ENCODE measurements at regions not wholly inside any gene's neighbourhood (a gene's known extent, or its start where the extent isn't known, plus 50 kb on each side); places are given as distances from the start of the nearest gene placed in this dataset.

- Mint-ChIP-seq H3K4me1 (ENCODE audit: low read depth) (peaks cover 18% of the 10 kb centered on the region), H3K27ac (no peak overlapping the region), H3K9me3 (no peaks in the 10 kb centered on the region), H3K4me3 (no peak overlapping the region), H3K27me3 (ENCODE audit: insufficient read depth) (peaks cover 1% of the 10 kb centered on the region), H3K36me3 (ENCODE audit: low read depth) (no peaks in the 10 kb centered on the region)
- DNase-seq: no peak
- no peak for TF ChIP-seq CTCF (IDR thresholded peaks at IDR 0.05)
Measured at GRCh38 chr16:65843941-65844340, 522.5 kb upstream of the CDH5 start.

DNA sequence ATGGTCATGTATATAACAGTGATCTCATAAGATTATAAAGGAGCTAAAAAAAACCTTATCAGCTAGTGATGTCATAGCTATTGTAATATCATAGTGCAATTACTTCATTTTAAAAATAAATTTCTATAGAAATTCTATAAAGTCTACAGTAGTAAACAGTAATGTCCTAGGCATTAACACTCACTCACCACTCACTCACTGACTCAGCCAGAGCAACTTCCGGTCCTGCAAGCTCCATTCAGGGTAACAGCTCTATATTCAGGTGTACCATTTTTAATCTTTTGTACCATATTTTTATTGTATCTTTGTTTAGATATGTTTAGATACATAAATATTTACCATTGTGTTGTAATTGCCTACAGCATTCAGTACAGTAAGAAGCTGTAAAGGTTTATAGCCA lies 524.4 kb upstream of the CDH5 start:
- no peak for TF ChIP-seq CTCF (IDR thresholded peaks at IDR 0.05)
- no peaks in the 10 kb centered on the region for H3K36me3 Mint-ChIP-seq (ENCODE audit: low read depth)
- H3K4me3 Mint-ChIP-seq: no peak overlapping the region
- peaks cover 18% of the 10 kb centered on the region for H3K4me1 Mint-ChIP-seq (ENCODE audit: low read depth)
- H3K27me3 Mint-ChIP-seq (ENCODE audit: insufficient read depth): 0 out of 2 replicates have a peak, but pooled peaks cover 7% of the 10 kb centered on the region
- no peaks in the 10 kb centered on the region for H3K9me3 Mint-ChIP-seq
- H3K27ac Mint-ChIP-seq: no peak overlapping the region
- no peak for DNase-seq

- no peak overlapping the region for H3K4me3 Mint-ChIP-seq
- H3K9me3 Mint-ChIP-seq: no peaks in the 10 kb centered on the region
- DNase-seq: no peak
- H3K27me3 Mint-ChIP-seq (ENCODE audit: insufficient read depth): peaks cover 10% of the 10 kb centered on the region; the same call in 1 of the 2 replicates
- no peak for TF ChIP-seq CTCF (IDR thresholded peaks at IDR 0.05)
- H3K4me1 Mint-ChIP-seq (ENCODE audit: low read depth): peaks cover 10% of the 10 kb centered on the region; the same call in 1 of the 2 replicates
- no peaks in the 10 kb centered on the region for H3K36me3 Mint-ChIP-seq (ENCODE audit: low read depth)
- H3K27ac Mint-ChIP-seq: no peak overlapping the region
Measured at GRCh38 chr16:65838001-65838400, 528.5 kb upstream of the CDH5 start.

DNA sequence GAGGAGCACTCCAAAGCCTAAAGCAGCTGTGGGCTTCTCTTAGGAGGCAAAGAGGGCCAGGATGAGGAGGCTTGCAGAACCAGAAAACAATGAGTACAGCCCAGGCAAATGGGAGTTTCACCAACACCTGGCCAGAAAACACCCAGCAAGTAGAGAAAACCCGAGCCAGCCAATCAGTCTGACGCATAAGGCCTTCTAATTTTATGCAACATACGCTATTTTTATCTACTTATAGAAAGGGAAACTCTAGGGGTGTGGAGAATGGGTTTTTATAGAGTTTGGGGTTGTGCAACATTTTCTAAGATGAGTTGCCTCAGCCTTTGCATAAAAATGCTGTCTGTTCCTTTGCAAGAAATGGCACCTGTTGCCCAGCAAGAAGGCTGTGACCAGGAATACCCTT lies 529.0 kb upstream of the CDH5 start:
- Mint-ChIP-seq H3K4me1 (ENCODE audit: low read depth) (peaks cover 11% of the 10 kb centered on the region; the same call in 1 of the 2 replicates), H3K4me3 (no peak overlapping the region), H3K9me3 (no peaks in the 10 kb centered on the region), H3K36me3 (ENCODE audit: low read depth) (no peaks in the 10 kb centered on the region), H3K27me3 (ENCODE audit: insufficient read depth) (peaks cover 10% of the 10 kb centered on the region; the same call in 1 of the 2 replicates), H3K27ac (no peak overlapping the region)
- TF ChIP-seq CTCF (IDR thresholded peaks at IDR 0.05): no peak
- no peak for DNase-seq

GRCh38 chr16:65834688-65835087 lies 531.8 kb upstream of the CDH5 start:
- H3K4me3 Mint-ChIP-seq: no peak overlapping the region
- H3K36me3 Mint-ChIP-seq (ENCODE audit: low read depth): no peaks in the 10 kb centered on the region
- no peaks in the 10 kb centered on the region for H3K9me3 Mint-ChIP-seq
- H3K27ac Mint-ChIP-seq: no peak overlapping the region
- peaks cover 10% of the 10 kb centered on the region for H3K27me3 Mint-ChIP-seq (ENCODE audit: insufficient read depth)
- no peak for TF ChIP-seq CTCF (IDR thresholded peaks at IDR 0.05)
- DNase-seq: no peak
- peaks cover 11% of the 10 kb centered on the region; the same call in 1 of the 2 replicates for H3K4me1 Mint-ChIP-seq (ENCODE audit: low read depth)
